ENCODE measurements at regions not wholly inside any gene's neighbourhood (a gene's known extent, or its start where the extent isn't known, plus 50 kb on each side); places are given as distances from the start of the nearest gene placed in this dataset.

GRCh38 chr5:167713896-167714295 is 577.5 kb upstream of the WWC1 start:
- DNase-seq, result no peak
- Histone ChIP-seq H3K36me3 (no peaks in the 10 kb centered on the region), H3K27me3 (no peaks in the 10 kb centered on the region), H3K4me1 (no peaks in the 10 kb centered on the region), H3K9me3 (no peaks in the 10 kb centered on the region), H3K4me3 (ENCODE audit: low read depth, low read length) (no peak overlapping the region)
- TF ChIP-seq CTCF (IDR thresholded peaks at IDR 0.05; ENCODE audit: low read depth, low read length), result no peak

- H3K9me3 ChIP-seq, result no peaks in the 10 kb centered on the region
- TF ChIP-seq CTCF (IDR thresholded peaks at IDR 0.05; ENCODE audit: low read depth, low read length), result no peak
- no peaks in the 10 kb centered on the region for H3K27me3 ChIP-seq
- no peak overlapping the region for H3K4me3 ChIP-seq (ENCODE audit: low read depth, low read length)
- H3K36me3 ChIP-seq, result no peaks in the 10 kb centered on the region
- no peaks in the 10 kb centered on the region for H3K4me1 ChIP-seq
- DNase-seq, result no peak
These were observed 575.2 kb upstream of the WWC1 start for GRCh38 chr5:167716126-167716775.

GRCh38 chr5:167720259-167720658 is 571.2 kb upstream of the WWC1 start:
- Histone ChIP-seq H3K27me3 (no peaks in the 10 kb centered on the region), H3K4me3 (ENCODE audit: low read depth, low read length) (no peak overlapping the region), H3K4me1 (no peaks in the 10 kb centered on the region), H3K9me3 (no peaks in the 10 kb centered on the region), H3K36me3 (no peaks in the 10 kb centered on the region)
- TF ChIP-seq CTCF (IDR thresholded peaks at IDR 0.05; ENCODE audit: low read depth, low read length), result no peak
- DNase-seq, result no peak

GRCh38 chr5:167720676-167721260 is 570.7 kb upstream of the WWC1 start:
- no peak for DNase-seq
- Histone ChIP-seq H3K27me3 (no peaks in the 10 kb centered on the region), H3K4me1 (no peaks in the 10 kb centered on the region), H3K36me3 (no peaks in the 10 kb centered on the region), H3K4me3 (ENCODE audit: low read depth, low read length) (no peak overlapping the region), H3K9me3 (no peaks in the 10 kb centered on the region)
- no peak for TF ChIP-seq CTCF (IDR thresholded peaks at IDR 0.05; ENCODE audit: low read depth, low read length)

- Histone ChIP-seq H3K36me3 (no peaks in the 10 kb centered on the region), H3K9me3 (no peaks in the 10 kb centered on the region), H3K27me3 (no peaks in the 10 kb centered on the region), H3K4me3 (ENCODE audit: low read depth, low read length) (no peak overlapping the region), H3K4me1 (no peaks in the 10 kb centered on the region)
- no peak for TF ChIP-seq CTCF (IDR thresholded peaks at IDR 0.05; ENCODE audit: low read depth, low read length)
- DNase-seq, result no peak
These were observed 569.5 kb upstream of the WWC1 start for GRCh38 chr5:167721926-167722440.

GRCh38 chr5:167723254-167723871 is 568.1 kb upstream of the WWC1 start:
- Histone ChIP-seq H3K4me1 (no peaks in the 10 kb centered on the region), H3K36me3 (no peaks in the 10 kb centered on the region), H3K27me3 (no peaks in the 10 kb centered on the region), H3K9me3 (no peaks in the 10 kb centered on the region), H3K4me3 (ENCODE audit: low read depth, low read length) (no peak overlapping the region)
- TF ChIP-seq CTCF (IDR thresholded peaks at IDR 0.05; ENCODE audit: low read depth, low read length), result peak; percentile 95
- DNase-seq, result peak; percentile 65

All from BE2C (cell line).